H1 (cell line): ENCODE measurements at regions not wholly inside any gene's neighbourhood (a gene's known extent, or its start where the extent isn't known, plus 50 kb on each side); places are given as distances from the start of the nearest gene placed in this dataset.

Source experiments
- CBX8 ChIP-seq: fragments of 300-800, 300-1000 bp; sonication (generic); IDR thresholded peaks from 2 replicates; pipeline ENCODE4 v1.7.1; 2016; ENCODE audit warnings: low read depth, low read length, borderline replicate concordance
- HDAC6 ChIP-seq: IDR thresholded peaks from one replicate; pipeline ENCODE4 v1.7.1; 2012; ENCODE audit warnings: low read depth, mild to moderate bottlenecking, inconsistent platforms, low read length, moderate library complexity
- RBBP5 ChIP-seq: IDR thresholded peaks from 2 replicates; pipeline ENCODE4 v1.7.1; 2012; ENCODE audit warnings: low read depth, mild to moderate bottlenecking, inconsistent platforms, low read length, moderate library complexity, borderline replicate concordance
- SIN3A ChIP-seq, 2 experiments: IDR thresholded peaks in 1 of 2; conservative IDR thresholded peaks in 1 of 2; 2 replicates each; pipeline ENCODE4 v1.6.1; 2011 to 2012; ENCODE audit warnings: low read length in 2 of 2, improper control_type of control experiment in 1 of 2, low read depth in 1 of 2, mild to moderate bottlenecking in 1 of 2
- TF ChIP-seq, protein P1 (sequence below): fragments of 300-600 bp; sonication (generic); IDR thresholded peaks from 2 replicates; pipeline ENCODE4 v1.7.1; 2012; ENCODE audit warnings: low read length, moderate library complexity, mild to moderate bottlenecking, inconsistent platforms; ENCODE audit not compliant: insufficient replicate concordance
- TF ChIP-seq, protein P2 (sequence below): IDR thresholded peaks from 2 replicates; pipeline ENCODE4 v1.6.1; 2012; ENCODE audit warnings: low read length, inconsistent platforms

GRCh38 chr7:121448429-121448828 lies 52.3 kb upstream of the FAM3C start (continued):
- TF ChIP-seq, protein P1, sequence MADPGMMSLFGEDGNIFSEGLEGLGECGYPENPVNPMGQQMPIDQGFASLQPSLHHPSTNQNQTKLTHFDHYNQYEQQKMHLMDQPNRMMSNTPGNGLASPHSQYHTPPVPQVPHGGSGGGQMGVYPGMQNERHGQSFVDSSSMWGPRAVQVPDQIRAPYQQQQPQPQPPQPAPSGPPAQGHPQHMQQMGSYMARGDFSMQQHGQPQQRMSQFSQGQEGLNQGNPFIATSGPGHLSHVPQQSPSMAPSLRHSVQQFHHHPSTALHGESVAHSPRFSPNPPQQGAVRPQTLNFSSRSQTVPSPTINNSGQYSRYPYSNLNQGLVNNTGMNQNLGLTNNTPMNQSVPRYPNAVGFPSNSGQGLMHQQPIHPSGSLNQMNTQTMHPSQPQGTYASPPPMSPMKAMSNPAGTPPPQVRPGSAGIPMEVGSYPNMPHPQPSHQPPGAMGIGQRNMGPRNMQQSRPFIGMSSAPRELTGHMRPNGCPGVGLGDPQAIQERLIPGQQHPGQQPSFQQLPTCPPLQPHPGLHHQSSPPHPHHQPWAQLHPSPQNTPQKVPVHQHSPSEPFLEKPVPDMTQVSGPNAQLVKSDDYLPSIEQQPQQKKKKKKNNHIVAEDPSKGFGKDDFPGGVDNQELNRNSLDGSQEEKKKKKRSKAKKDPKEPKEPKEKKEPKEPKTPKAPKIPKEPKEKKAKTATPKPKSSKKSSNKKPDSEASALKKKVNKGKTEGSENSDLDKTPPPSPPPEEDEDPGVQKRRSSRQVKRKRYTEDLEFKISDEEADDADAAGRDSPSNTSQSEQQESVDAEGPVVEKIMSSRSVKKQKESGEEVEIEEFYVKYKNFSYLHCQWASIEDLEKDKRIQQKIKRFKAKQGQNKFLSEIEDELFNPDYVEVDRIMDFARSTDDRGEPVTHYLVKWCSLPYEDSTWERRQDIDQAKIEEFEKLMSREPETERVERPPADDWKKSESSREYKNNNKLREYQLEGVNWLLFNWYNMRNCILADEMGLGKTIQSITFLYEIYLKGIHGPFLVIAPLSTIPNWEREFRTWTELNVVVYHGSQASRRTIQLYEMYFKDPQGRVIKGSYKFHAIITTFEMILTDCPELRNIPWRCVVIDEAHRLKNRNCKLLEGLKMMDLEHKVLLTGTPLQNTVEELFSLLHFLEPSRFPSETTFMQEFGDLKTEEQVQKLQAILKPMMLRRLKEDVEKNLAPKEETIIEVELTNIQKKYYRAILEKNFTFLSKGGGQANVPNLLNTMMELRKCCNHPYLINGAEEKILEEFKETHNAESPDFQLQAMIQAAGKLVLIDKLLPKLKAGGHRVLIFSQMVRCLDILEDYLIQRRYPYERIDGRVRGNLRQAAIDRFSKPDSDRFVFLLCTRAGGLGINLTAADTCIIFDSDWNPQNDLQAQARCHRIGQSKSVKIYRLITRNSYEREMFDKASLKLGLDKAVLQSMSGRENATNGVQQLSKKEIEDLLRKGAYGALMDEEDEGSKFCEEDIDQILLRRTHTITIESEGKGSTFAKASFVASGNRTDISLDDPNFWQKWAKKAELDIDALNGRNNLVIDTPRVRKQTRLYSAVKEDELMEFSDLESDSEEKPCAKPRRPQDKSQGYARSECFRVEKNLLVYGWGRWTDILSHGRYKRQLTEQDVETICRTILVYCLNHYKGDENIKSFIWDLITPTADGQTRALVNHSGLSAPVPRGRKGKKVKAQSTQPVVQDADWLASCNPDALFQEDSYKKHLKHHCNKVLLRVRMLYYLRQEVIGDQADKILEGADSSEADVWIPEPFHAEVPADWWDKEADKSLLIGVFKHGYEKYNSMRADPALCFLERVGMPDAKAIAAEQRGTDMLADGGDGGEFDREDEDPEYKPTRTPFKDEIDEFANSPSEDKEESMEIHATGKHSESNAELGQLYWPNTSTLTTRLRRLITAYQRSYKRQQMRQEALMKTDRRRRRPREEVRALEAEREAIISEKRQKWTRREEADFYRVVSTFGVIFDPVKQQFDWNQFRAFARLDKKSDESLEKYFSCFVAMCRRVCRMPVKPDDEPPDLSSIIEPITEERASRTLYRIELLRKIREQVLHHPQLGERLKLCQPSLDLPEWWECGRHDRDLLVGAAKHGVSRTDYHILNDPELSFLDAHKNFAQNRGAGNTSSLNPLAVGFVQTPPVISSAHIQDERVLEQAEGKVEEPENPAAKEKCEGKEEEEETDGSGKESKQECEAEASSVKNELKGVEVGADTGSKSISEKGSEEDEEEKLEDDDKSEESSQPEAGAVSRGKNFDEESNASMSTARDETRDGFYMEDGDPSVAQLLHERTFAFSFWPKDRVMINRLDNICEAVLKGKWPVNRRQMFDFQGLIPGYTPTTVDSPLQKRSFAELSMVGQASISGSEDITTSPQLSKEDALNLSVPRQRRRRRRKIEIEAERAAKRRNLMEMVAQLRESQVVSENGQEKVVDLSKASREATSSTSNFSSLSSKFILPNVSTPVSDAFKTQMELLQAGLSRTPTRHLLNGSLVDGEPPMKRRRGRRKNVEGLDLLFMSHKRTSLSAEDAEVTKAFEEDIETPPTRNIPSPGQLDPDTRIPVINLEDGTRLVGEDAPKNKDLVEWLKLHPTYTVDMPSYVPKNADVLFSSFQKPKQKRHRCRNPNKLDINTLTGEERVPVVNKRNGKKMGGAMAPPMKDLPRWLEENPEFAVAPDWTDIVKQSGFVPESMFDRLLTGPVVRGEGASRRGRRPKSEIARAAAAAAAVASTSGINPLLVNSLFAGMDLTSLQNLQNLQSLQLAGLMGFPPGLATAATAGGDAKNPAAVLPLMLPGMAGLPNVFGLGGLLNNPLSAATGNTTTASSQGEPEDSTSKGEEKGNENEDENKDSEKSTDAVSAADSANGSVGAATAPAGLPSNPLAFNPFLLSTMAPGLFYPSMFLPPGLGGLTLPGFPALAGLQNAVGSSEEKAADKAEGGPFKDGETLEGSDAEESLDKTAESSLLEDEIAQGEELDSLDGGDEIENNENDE = no peak
- TF ChIP-seq RBBP5 (no peak), HDAC6 (no peak), CBX8 (no peak), SIN3A (conservative IDR thresholded peaks at IDR 0.05 in 1 of 2, IDR thresholded peaks at IDR 0.05 in 1 of 2; ENCODE audit: low read depth in 1 of 2, low read length in 2 of 2) (no peak)
- TF ChIP-seq, protein P2, sequence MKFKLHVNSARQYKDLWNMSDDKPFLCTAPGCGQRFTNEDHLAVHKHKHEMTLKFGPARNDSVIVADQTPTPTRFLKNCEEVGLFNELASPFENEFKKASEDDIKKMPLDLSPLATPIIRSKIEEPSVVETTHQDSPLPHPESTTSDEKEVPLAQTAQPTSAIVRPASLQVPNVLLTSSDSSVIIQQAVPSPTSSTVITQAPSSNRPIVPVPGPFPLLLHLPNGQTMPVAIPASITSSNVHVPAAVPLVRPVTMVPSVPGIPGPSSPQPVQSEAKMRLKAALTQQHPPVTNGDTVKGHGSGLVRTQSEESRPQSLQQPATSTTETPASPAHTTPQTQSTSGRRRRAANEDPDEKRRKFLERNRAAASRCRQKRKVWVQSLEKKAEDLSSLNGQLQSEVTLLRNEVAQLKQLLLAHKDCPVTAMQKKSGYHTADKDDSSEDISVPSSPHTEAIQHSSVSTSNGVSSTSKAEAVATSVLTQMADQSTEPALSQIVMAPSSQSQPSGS = no peak
